ENCODE measurements at regions not wholly inside any gene's neighbourhood (a gene's known extent, or its start where the extent isn't known, plus 50 kb on each side); places are given as distances from the start of the nearest gene placed in this dataset.

- Histone ChIP-seq H3K27me3 (ENCODE audit: control insufficient read depth in 2 of 2, insufficient read depth in 2 of 2, low read length in 2 of 2) (no peaks in the 10 kb centered on the region), H3K36me3 (ENCODE audit: control insufficient read depth in 2 of 2, extremely low read depth in 1 of 2, insufficient read depth in 2 of 2, low read length in 2 of 2) (no peaks in the 10 kb centered on the region), H3K9me3 (replicated peaks; ENCODE audit: control insufficient read depth, insufficient read depth, low read length) (no peaks in the 10 kb centered on the region), H3K9me1 (replicated peaks; ENCODE audit: control insufficient read depth, extremely low read depth, insufficient read depth, low read length) (no peaks in the 10 kb centered on the region), H3K27ac (ENCODE audit: insufficient read depth, low read depth, low read length) (no peak overlapping the region), H3K9ac (replicated peaks; ENCODE audit: extremely low read depth, insufficient read depth, low read length) (no peak overlapping the region), H3K4me3 (replicated peaks in 1 of 3; ENCODE audit: insufficient read depth in 1 of 3, low read depth in 1 of 3, low read length in 3 of 3) (no peak overlapping the region), H2AFZ (ENCODE audit: low read depth, low read length) (no peak overlapping the region), H3K4me1 (ENCODE audit: control insufficient read depth, extremely low read depth, insufficient read depth, low read length) (no peaks in the 10 kb centered on the region), H4K20me1 (replicated peaks; ENCODE audit: control insufficient read depth, extremely low read depth, insufficient read depth, low read length) (no peaks in the 10 kb centered on the region), H3K79me2 (ENCODE audit: control insufficient read depth, insufficient read depth, low read length) (no peaks in the 10 kb centered on the region), H3K4me2 (ENCODE audit: insufficient read depth, low read length) (no peak overlapping the region)
- POLR2A ChIA-PET, result no interaction called here
- CTCF ChIA-PET, result interaction anchor here (1.2 kb wide), 1 partner anchor 14 kb away, joined by 3 read pairs; no protein-coding TSS in a partner anchor
- BruUV-seq (replicated peaks), result no TSS peak
- intact Hi-C loops (cut with micrococcal nuclease) (no loop called here), dilution Hi-C loops (cut with MboI; ENCODE audit: extremely low pct_ligation_motif_present, low sequenced_read_pairs) (no loop called here)
- FAIRE-seq (no peak), DNase-seq (ENCODE audit: low read depth, low spot score) (no peak)
- TF ChIP-seq, protein P1, sequence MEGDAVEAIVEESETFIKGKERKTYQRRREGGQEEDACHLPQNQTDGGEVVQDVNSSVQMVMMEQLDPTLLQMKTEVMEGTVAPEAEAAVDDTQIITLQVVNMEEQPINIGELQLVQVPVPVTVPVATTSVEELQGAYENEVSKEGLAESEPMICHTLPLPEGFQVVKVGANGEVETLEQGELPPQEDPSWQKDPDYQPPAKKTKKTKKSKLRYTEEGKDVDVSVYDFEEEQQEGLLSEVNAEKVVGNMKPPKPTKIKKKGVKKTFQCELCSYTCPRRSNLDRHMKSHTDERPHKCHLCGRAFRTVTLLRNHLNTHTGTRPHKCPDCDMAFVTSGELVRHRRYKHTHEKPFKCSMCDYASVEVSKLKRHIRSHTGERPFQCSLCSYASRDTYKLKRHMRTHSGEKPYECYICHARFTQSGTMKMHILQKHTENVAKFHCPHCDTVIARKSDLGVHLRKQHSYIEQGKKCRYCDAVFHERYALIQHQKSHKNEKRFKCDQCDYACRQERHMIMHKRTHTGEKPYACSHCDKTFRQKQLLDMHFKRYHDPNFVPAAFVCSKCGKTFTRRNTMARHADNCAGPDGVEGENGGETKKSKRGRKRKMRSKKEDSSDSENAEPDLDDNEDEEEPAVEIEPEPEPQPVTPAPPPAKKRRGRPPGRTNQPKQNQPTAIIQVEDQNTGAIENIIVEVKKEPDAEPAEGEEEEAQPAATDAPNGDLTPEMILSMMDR (IDR thresholded peaks at IDR 0.05; ENCODE audit: extremely low read depth in 1 of 2, insufficient read depth in 1 of 2, low read depth in 1 of 2, low read length in 2 of 2), result no peak
- TF ChIP-seq EZH2 (IDR thresholded peaks at IDR 0.05; ENCODE audit: borderline replicate concordance, low read depth, low read length, severe bottlenecking), result no peak
- no peak for TF ChIP-seq POLR2AphosphoS5 (IDR thresholded peaks at IDR 0.05; ENCODE audit: insufficient read depth, low read depth, low read length)
- no peak for TF ChIP-seq POLR2A (IDR thresholded peaks at IDR 0.05; ENCODE audit: low read depth, low read length)
- TF ChIP-seq FOS (IDR thresholded peaks at IDR 0.05; ENCODE audit: borderline replicate concordance, insufficient read depth, low read length), result no peak
- TF ChIP-seq MYC (IDR thresholded peaks at IDR 0.05; ENCODE audit: low read depth, low read length), result no peak
- TF ChIP-seq, protein P2, sequence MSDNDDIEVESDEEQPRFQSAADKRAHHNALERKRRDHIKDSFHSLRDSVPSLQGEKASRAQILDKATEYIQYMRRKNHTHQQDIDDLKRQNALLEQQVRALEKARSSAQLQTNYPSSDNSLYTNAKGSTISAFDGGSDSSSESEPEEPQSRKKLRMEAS (IDR thresholded peaks at IDR 0.05; ENCODE audit: insufficient read depth, insufficient read length), result no peak
- TF ChIP-seq GATA2 (IDR thresholded peaks at IDR 0.05; ENCODE audit: insufficient read depth, insufficient read length, low read depth, low read length), result no peak
- no peak for TF ChIP-seq JUN (IDR thresholded peaks at IDR 0.05; ENCODE audit: borderline replicate concordance, insufficient read depth, insufficient read length, low read depth)
Measured at GRCh38 chr7:12814107-12814506, 126.7 kb downstream of the ARL4A start.

Data from endothelial cell of umbilical vein (primary cell).